Gastrocnemius medialis (tissue), 4 donors: ENCODE measurements at regions not wholly inside any gene's neighbourhood (a gene's known extent, or its start where the extent isn't known, plus 50 kb on each side); places are given as distances from the start of the nearest gene placed in this dataset.

ENCODE experiments used
- CTCF ChIP-seq, 5 experiments: fragments of 450-650 bp in 3 of 5; fragments of 200-600 bp in 2 of 5; sonication (generic) in 2 of 5; IDR thresholded peaks in 4 of 5; conservative IDR thresholded peaks in 1 of 5; 1 replicate in 4 of 5; 2 replicates in 1 of 5; pipeline ENCODE4 v1.5.1; 2016 to 2019; ENCODE audit warnings: antibody characterized with exemption in 5 of 5, mild to moderate bottlenecking in 3 of 5, moderate library complexity in 3 of 5
- POLR2A ChIP-seq, 2 donors: fragments of 450-650 bp; IDR thresholded peaks; one replicate each; pipeline ENCODE4 v1.6.1; 2017; ENCODE audit warnings: antibody characterized with exemption in 2 of 2, mild to moderate bottlenecking in 2 of 2, moderate library complexity in 2 of 2

- TF ChIP-seq CTCF (IDR thresholded peaks at IDR 0.05 in 4 of 5, conservative IDR thresholded peaks at IDR 0.05 in 1 of 5) = no peak
- TF ChIP-seq POLR2A (IDR thresholded peaks at IDR 0.05) = no peak
Observed at GRCh38 chr10:128645486-128645885, 519.3 kb upstream of the MKI67 start.
